UCSD-AML1 (cell line): ENCODE measurements at regions not wholly inside any gene's neighbourhood (a gene's known extent, or its start where the extent isn't known, plus 50 kb on each side); places are given as distances from the start of the nearest gene placed in this dataset.
"Not testable (repeated sequence)": the region's sequence is repeated elsewhere in the genome, so short reads cannot be mapped to it uniquely, and the experiment has no call there.

Source experiments
- DNase-seq: peaks from one replicate; lab custom pipeline; 2025; ENCODE audit not compliant: unreplicated experiment; lab: John Stamatoyannopoulos, UW

DNA sequence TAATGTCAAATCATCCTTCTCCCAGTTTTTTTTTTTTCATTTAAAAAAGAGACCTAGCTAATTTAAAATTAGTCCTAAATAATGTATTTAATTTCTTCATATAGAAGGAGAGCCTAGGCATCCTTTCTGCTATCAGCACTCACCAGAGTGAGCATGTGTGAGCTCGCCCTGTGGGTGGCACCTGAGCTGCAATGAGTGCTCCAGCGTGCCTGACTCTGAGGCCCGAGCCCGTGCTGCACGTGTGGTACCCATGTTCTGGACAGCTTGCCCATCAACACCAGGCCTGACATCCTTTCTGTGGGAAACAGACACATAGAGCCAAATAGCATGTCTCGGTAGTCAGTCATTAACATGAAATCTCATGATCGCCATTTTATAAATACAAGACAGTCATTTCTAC is 381.4 kb downstream of the DTWD2 start:
- no peak for DNase-seq

DNA sequence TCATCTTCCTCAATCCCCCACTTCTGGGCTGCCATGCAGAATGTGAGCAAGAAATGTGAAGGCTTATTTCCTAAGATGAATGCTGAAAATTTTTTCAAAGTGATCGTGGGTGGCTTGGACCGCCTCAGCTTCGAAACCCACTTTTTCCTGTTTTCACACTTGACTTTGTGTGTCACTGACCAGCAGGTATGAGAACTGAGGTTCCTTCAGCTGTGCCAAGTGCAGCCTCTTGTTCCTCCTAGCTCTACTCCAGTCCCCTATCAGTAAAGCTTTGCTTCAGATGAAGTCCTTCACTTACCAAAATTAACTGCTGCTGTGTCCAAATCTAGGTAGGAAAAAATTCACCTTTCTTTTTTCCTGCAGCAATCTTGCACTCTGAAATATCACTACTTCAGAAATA is 382.6 kb downstream of the DTWD2 start:
- DNase-seq, result no peak

DNA sequence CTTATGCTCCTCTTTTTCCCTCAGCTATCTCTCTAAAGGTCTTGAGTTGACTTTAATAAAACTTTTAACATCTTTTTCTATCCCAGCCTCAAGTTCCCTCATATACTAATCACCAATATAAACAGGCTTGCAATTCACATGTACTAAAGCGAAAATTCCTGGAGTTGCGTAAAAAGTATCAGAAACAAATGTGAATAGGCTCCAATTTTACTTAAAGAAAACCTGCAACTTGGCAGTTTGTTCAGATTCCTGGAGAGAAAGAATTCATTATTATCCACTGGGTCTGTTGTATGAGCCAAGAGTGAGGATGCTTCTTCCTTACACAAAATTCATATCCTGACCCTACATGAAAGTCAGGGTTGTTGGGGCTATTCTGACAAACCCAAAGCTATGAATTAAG is 384.2 kb downstream of the DTWD2 start:
- no peak for DNase-seq

DNA sequence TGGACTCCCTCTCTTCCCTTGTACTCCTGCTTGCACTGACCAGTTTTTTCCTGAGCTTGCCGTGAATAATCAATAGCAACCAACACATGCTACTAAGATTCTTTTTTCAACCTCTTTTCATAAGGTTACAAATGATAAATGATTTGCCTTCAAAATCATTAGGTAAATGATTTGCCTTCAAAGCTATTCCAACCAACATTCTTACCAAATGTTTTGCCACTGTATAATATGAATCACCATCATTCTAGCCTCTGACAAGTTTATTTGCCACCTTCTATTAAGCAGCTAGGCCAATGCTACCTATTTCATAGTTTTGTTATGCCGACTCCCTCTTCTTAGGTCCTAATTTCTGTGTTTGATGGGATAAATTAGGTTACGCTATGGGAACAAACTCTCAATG is 385.1 kb downstream of the DTWD2 start:
- DNase-seq, result no peak

DNA sequence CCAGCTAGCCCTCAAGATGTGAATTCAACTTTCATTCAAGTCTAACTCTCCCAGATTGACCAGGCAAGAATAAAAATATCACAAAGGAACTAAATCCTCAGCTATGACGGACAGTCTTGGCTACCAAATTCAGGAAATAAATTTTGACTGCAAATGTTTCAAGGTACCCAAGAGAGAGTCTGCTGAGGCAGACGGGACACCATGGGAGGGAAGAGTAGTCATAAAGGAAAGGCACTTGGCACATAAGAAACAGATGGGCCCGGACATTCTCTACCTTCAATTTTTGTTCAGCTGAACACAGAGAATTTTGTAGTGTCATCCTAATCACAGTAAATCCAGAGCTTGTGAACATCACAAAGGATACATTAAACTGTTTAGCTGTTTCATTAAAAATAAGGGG is 390.0 kb downstream of the DTWD2 start:
- no peak for DNase-seq

DNA sequence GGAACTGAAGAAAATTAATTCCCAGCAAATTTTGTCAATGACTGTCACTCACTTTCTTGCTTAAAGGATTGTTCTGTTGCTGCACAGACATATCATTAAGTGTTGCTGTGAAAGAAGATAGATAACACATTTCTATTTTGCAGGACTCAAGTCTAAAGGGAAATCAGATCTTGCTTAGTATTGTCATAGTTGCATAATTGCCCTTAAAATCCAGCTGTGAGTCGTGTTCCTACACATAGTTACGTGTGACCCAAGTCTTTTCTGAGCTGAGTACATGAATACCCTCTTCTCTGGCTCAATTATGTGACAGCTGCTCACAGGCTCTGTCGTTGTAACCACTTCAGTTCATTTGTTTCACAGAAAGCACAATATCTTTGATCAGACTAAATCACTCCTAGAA is 390.8 kb downstream of the DTWD2 start:
- DNase-seq, result no peak

DNA sequence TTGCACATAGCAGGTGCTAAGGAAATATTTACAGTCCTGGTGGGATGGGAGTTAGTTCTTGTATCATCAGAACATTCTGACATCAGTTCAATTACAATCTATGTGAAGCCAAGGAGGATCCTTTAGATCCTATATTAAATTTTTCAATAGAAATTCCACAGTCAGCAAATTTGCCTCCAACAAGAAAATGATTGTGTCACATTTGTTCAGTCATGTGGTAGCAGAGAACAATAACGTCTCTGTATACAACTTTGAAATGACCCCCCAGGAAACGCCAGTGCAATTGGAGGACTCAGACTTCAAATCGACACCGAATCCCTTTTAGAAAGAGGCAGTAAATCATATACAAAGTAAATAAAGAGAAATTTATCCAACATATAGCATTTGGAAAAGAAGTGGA is 392.1 kb downstream of the DTWD2 start:
- no peak for DNase-seq

DNA sequence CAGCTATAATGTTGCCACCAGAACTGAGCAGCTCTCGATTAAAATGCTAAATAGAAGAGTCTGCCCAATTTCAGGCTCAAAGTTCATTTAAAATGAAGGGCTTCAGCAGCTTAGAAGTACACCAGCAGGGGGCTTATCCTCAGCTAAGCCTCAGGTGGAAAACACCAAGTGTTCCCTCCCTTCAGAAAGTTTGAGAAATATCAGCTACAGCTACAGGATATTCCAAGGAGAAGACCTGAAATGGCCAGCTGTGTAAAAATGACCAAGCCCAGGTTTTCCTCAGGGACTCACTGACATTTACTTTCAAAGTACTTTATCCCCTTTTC is 395.4 kb downstream of the DTWD2 start:
- DNase-seq, result no peak

DNA sequence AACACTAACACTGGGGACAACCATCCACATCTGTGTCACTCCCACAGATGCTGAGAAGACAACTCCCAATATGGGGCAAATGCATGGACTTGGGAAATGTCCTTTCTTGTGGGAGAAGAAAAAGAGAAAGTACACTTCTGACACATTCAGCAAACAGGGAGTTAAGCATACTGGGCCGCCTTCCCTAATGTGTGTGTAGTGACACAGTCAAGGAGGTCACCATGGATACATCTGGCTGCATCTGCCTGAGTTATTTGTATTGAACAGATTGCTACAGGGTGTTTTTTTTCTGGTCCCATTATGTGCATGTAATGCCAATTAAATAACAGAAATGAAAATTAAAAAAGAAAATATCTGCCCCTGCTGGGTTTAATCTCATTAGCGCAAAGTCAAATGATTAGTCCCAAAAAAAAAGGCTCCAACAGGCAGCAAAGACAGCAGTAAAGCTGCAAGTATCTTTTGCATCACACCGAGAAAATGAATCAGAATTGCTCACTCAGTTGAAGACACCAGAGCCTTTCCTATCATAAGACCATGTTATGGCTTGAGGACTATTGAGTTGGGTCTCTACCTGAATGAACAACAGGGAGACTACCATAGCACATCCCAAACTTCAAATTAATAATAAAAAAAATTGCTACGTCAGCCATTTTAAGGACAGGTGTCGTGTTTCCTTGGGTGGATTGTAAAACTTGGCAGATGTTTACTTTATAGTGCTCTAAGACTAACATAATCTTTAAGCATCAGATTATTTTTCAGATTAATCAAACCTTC is 395.9 kb downstream of the DTWD2 start:
- DNase-seq, result no peak

DNA sequence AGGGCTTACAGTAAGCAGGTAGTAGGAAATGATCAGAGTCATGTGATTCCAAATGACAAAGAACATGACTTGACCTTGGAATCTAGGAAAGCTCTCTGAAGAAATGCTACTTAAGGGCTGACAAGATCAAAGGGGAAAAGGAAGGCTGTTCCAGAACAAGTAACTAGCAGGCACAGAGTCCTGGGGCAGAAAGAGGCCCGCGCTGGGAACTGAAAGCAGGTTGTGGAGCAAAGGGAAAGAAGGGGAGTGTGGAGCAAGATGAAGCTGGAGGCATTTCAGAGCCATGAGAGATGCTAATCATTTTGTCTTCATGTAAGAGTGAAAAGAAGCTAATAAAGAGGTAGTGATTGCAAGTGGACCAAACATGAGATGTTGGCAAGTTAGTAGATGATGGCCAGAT is 397.5 kb downstream of the DTWD2 start:
- DNase-seq, result no peak

DNA sequence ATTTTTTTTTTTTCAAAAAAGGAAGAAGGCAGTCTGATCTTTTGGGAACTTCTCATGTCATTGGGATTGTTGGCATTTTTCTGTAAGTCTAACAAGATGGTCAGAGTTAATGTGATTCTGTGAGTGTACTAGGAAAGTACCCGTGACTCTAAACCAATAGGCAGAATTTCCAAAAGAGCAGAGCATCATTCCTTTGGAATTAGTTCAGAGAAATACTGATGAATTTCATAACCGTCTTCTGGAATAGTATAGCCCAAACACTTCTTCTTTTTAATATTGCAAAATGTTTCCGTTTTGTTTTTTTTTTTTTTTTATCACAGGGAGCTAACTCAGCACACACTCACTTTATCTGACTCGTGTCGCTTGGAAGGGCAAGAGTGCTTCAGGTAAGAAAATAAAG is 407.4 kb downstream of the DTWD2 start:
- no peak for DNase-seq

DNA sequence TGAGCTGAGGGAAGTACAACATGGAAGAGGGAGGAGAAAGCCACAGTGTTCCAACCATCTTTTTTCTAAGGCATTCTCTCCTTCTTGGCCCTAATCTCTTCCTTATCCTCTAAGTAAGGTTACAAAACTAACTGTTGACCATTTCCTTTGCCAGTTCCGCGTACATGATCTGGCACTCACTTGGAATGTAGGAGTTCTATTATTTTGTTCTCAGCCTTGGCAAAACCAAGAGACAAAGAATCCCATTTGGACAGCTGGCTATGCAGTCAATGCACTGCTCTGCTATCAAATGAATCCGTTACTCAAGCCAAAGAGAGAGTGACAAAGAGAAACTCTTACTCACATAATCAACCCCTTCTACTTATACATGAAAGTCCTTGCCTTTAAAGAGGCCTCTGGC is 410.3 kb downstream of the DTWD2 start:
- no peak for DNase-seq

DNA sequence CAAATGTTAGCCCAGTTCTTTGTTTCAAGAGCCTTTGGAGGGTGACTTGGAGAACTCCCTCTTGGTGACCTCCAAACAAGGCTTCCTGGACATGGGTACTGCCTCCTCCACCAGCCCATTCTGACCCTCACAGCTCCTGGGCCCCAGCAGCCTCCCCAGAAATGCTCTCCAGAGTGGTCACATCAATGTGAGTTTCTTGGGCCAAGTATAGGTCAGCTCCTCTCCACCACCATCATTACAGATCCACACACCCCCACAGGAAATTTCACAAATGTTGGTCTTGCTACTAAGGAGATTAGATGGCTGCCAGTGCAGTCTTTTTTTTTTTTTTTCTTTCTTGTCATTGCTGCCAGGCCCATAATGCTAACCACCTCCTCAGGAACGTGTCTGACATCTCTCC is 410.7 kb downstream of the DTWD2 start:
- DNase-seq, result no peak

DNA sequence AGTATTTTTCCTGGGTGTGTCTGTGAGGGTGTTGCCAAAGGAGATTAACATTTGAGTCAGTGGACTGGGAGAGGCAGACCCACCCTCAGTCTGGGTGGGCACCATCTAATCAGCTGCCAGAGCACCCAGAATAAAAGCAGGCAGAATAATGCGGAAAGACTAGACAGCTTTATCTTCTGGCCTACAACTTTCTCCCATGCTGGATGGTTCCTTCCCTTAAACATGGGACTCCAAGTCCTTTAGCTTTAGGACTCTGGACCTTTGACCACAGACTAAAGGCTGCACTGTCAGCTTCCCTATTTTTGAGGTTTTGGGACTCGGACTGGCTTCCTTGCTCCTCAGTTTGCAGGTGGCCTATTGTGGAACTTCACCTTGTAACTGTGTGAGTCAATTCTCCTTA is 418.1 kb downstream of the DTWD2 start:
- not testable (repeated sequence) for DNase-seq

DNA sequence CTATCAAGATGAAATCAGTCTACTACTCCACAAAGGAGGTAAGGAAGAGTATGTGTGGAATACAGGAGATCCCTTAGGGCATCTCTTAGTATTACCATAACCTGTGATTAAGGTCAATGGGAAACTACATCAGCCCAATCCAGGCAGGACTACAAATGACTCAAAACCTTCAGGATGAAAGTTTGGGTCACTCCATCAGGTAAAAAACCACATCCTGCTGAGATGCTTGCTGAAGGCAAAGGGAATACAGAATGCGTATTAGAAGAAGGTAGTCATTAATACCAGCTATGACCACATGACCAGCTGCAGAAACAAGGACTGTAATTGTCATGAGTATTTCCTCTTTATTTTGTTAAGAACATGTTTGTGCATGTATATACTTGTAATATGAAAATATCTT is 418.8 kb downstream of the DTWD2 start:
- not testable (repeated sequence) for DNase-seq

DNA sequence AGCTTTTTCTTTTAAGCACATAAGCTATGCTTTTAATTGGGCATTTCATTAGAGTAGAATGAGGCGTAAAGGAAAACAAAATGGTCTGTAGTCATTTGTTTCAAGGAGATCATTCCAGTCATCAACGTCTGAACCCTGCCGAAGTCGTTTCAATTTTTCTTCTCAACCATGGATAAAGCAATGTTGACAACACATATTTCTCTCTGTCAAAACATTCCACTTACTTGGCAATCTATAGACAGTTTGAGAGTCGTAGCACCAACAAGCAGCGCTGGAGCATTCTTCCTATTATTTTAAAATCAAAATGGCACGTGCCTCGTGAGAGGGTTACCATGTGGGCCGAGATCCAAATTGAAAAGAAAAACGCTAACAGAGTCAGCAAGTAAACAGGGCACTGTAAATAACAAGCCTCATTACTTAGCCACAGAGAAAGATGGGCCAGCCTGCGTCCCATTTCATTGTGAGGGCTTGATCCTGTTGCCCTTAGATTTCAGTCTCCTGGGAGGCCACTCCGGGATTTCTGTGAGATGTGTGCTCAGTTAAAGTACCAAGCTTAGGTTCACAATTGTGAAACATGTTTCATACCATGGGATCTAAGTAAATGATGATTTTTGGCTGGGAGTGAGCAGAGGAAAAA is 422.9 kb downstream of the DTWD2 start:
- no peak for DNase-seq

DNA sequence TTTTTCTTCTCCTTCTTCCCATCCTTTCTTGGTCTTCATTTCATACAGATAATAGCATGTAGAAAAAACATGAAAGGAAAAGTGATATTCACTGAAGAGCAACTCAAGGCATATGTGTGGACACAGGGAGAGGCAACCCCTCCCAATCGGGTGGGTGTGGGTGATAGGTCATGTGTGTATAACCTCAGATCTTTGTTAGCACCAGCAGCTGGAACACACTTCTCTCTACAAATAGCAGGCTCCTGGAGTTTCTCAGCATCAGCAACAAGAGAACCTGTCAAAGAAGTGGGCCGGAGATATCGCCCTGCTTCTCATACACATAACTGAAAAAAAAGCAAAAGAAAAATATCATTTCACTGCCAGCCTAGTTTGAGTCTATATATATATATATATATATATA is 426.4 kb downstream of the DTWD2 start:
- DNase-seq, result no peak

DNA sequence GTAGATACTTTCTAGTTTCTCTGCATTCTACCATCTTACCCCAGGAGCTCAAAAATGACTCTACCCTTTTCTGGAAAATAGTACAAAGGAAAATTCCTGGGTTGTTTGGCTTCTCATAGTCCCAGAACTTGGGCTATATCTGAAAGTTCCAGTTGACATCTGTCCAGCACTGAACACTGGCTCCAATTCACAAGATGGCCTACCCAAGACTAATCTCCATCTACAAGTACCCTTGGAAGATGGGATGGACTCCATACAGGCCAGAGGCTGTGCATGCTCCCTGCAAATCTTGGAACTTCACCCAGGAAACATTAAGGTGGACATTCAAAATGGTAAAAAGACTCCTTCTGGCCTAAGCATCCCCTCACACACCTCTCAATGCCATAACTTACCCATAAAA is 427.1 kb downstream of the DTWD2 start:
- DNase-seq, result no peak

DNA sequence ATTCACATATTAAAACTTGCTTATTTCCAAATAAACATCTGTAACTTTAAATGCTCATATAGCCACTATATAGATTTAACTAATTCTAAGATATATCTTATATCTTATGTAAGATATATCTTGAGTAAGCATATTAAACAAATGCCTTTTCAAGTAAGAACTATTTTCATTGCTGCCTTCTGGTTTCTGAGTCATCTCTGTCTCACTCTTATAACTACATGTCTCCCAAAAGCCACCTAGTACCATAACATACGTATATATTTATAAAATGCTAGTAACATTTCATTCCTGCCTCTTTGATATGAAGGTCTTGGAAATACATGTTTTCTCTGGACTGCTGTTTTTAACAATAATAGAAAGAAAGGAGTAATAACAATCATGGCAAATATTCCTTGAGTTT is 429.5 kb downstream of the DTWD2 start:
- DNase-seq, result no peak

DNA sequence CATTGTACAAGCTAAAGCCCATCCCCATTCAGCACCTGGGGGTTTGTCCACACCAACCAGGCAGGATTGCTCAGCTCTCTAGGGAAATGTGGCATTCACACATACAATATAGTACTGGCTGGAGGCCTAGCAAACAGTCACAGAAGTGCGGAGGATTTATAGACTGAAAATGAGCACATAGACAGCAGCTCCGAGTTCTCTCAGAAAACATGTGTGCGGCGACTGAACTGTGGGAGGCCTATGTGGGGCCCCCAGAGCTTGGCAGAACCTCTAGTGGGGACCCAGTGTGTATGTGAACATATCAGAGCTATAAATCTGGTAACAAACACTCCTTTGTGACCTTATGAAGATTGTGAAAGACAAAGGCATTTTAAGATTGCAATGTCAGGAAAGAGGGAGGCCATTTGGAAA is 431.1 kb downstream of the DTWD2 start:
- no peak for DNase-seq

DNA sequence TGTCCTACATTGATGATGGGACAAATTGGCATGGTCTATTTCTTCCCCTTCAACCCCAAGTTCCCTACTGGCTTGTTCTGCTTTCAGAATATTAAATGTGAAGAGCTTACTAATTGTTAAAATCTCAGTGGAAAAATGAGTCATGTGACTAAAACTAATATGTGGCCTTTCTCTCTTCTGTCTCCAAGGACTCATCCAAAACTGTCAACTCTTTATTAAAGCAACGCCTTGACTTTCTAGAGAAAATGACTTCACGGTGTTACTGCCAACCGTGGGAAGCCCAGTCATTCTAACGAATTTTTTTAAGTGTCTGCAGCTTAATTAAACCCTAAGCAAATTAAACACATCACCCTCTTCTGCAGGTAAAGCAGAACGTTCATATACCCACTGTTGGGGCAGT is 431.6 kb downstream of the DTWD2 start:
- DNase-seq, result no peak

DNA sequence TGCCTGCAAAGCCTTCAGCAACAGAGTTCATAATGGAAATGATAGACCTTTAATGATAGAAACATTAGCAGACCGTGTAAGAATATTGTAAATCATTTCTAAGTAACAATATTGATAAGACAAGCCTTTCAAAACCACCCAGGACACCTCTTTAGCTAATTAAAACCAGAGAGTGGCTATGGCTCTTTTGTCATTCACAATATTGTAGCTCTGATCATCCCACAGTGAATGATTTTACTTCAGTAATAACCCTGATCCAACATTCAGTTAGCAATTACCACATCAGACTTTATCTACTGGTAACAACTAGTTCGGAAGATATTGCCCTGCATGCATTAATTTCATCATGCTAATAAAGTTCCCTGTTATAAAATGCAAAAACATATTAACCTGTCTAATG is 432.6 kb downstream of the DTWD2 start:
- DNase-seq, result no peak

DNA sequence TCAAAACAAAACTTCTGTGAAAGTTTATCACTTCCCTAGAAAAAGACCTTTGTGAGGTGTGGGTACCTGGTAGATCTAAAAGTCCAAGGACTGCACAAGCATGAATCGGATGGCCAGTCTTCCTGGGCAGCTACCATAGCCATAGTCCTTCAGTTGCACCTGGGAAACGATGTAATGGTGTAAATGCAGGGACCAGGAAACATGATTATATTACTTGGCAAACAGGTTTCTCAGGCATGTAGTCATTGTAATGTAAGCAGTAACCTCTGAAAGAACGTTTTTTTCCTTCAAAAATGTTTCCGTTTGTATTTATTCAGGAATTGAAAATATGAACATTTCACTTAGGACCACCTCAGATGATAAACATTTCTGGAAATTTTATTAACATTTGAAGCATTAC is 433.4 kb downstream of the DTWD2 start:
- DNase-seq, result no peak
